ENCODE measurements at regions not wholly inside any gene's neighbourhood (a gene's known extent, or its start where the extent isn't known, plus 50 kb on each side); places are given as distances from the start of the nearest gene placed in this dataset.

GRCh38 chr10:57472823-57473619 is 794.7 kb downstream of the IPMK start:
- no peak for TF ChIP-seq CTCF (IDR thresholded peaks at IDR 0.05)
- Mint-ChIP-seq H3K27me3 (ENCODE audit: unreplicated experiment) (no peaks in the 10 kb centered on the region), H3K27ac (ENCODE audit: unreplicated experiment) (no peak overlapping the region), H3K36me3 (ENCODE audit: unreplicated experiment) (no peaks in the 10 kb centered on the region), H3K4me3 (ENCODE audit: unreplicated experiment) (no peak overlapping the region), H3K9me3 (ENCODE audit: unreplicated experiment) (no peaks in the 10 kb centered on the region), H3K4me1 (ENCODE audit: unreplicated experiment) (no peaks in the 10 kb centered on the region)
- no peak for DNase-seq (ENCODE audit: extremely low spot score, unreplicated experiment)

- Mint-ChIP-seq H3K27ac (ENCODE audit: unreplicated experiment) (no peak overlapping the region), H3K4me1 (ENCODE audit: unreplicated experiment) (no peaks in the 10 kb centered on the region), H3K4me3 (ENCODE audit: unreplicated experiment) (no peak overlapping the region), H3K27me3 (ENCODE audit: unreplicated experiment) (no peaks in the 10 kb centered on the region), H3K36me3 (ENCODE audit: unreplicated experiment) (no peaks in the 10 kb centered on the region), H3K9me3 (ENCODE audit: unreplicated experiment) (no peaks in the 10 kb centered on the region)
- TF ChIP-seq CTCF (IDR thresholded peaks at IDR 0.05), result no peak
- no peak for DNase-seq (ENCODE audit: extremely low spot score, unreplicated experiment)
Observed at GRCh38 chr10:57468894-57469432, 798.7 kb downstream of the IPMK start.

- no peak for DNase-seq (ENCODE audit: extremely low spot score, unreplicated experiment)
- no peaks in the 10 kb centered on the region for H3K27me3 Mint-ChIP-seq (ENCODE audit: unreplicated experiment)
- no peaks in the 10 kb centered on the region for H3K9me3 Mint-ChIP-seq (ENCODE audit: unreplicated experiment)
- no peak overlapping the region for H3K4me3 Mint-ChIP-seq (ENCODE audit: unreplicated experiment)
- no peaks in the 10 kb centered on the region for H3K4me1 Mint-ChIP-seq (ENCODE audit: unreplicated experiment)
- H3K36me3 Mint-ChIP-seq (ENCODE audit: unreplicated experiment), result no peaks in the 10 kb centered on the region
- H3K27ac Mint-ChIP-seq (ENCODE audit: unreplicated experiment), result no peak overlapping the region
- no peak for TF ChIP-seq CTCF (IDR thresholded peaks at IDR 0.05)
Observed at GRCh38 chr10:57465155-57465554, 802.5 kb downstream of the IPMK start.

- H3K27me3 Mint-ChIP-seq (ENCODE audit: unreplicated experiment), result no peaks in the 10 kb centered on the region
- no peaks in the 10 kb centered on the region for H3K36me3 Mint-ChIP-seq (ENCODE audit: unreplicated experiment)
- DNase-seq (ENCODE audit: extremely low spot score, unreplicated experiment), result no peak
- no peak overlapping the region for H3K4me3 Mint-ChIP-seq (ENCODE audit: unreplicated experiment)
- H3K9me3 Mint-ChIP-seq (ENCODE audit: unreplicated experiment), result no peaks in the 10 kb centered on the region
- TF ChIP-seq CTCF (IDR thresholded peaks at IDR 0.05), result no peak
- H3K4me1 Mint-ChIP-seq (ENCODE audit: unreplicated experiment), result no peaks in the 10 kb centered on the region
- H3K27ac Mint-ChIP-seq (ENCODE audit: unreplicated experiment), result no peak overlapping the region
Observed at GRCh38 chr10:57460540-57460939, 807.2 kb downstream of the IPMK start.

GRCh38 chr10:57457972-57458512 is 809.7 kb downstream of the IPMK start:
- H3K4me3 Mint-ChIP-seq (ENCODE audit: unreplicated experiment), result no peak overlapping the region

More at GRCh38 chr10:57457972-57458512, 809.7 kb downstream of the IPMK start:
- H3K27ac Mint-ChIP-seq (ENCODE audit: unreplicated experiment), result no peak overlapping the region
- no peaks in the 10 kb centered on the region for H3K27me3 Mint-ChIP-seq (ENCODE audit: unreplicated experiment)
- H3K4me1 Mint-ChIP-seq (ENCODE audit: unreplicated experiment), result no peaks in the 10 kb centered on the region
- H3K36me3 Mint-ChIP-seq (ENCODE audit: unreplicated experiment), result no peaks in the 10 kb centered on the region
- H3K9me3 Mint-ChIP-seq (ENCODE audit: unreplicated experiment), result no peaks in the 10 kb centered on the region
- no peak for TF ChIP-seq CTCF (IDR thresholded peaks at IDR 0.05)
- no peak for DNase-seq (ENCODE audit: extremely low spot score, unreplicated experiment)

All from osteocyte (in vitro differentiated cells).